ENCODE measurements at regions not wholly inside any gene's neighbourhood (a gene's known extent, or its start where the extent isn't known, plus 50 kb on each side); places are given as distances from the start of the nearest gene placed in this dataset.

DNA sequence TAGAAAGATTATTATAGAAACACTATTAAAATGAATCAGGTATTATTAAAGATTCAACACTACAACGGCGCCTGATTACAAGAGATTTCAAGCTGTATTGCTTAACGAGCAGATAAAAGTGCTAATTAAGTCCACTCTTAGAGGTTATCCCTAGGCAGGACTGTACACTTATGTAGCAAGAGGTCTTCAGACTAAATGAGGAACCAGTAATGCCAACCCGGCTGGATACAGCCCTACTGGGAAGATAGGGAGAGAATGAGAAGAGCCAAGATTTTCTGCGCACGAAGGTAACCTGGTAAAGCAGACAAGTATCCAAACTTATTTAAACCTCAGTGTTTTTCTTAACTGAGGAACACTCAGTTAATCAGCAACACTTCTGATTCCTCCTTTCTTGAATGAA is 115.7 kb upstream of the HIVEP3 start:
- no peak for DNase-seq (ENCODE audit: low read depth)

DNA sequence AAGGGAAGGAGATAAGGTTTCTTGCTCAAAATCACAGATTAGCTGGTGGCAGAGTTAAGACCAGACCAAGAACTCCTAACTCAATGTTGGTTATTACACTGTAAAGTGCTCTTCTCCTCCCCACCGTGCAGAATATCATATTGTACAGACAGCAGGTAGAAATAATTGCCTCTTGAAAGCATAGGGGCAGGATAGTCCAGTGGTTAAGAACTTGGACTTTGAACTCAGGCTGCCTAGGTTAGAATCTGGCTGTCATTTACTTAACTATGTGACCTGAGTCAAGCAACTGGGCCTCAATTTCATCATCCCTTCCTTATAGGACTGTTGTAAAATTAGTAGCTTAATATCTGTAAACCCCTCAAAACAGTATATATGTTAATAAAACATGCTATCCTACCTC is 114.9 kb upstream of the HIVEP3 start:
- no peak for DNase-seq (ENCODE audit: low read depth)

DNA sequence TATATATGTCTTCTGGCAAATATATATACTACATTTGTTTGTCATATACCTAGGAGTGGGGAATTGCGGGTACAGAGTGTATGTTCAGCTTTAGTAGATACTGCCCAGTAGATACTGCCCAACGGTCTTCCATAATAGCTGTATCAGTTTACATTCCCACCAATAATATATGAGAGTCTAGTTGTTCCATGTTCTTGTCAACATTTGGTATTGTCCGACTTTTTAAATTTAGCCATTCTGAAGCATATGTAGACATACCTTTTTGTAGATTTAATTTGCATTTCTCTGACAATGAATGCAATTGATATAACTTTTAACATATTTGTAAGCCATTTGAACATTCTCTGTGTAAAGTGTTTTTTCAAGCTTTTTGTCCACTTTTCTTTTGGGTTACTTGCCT is 99.0 kb upstream of the HIVEP3 start:
- DNase-seq (ENCODE audit: low read depth): no peak

DNA sequence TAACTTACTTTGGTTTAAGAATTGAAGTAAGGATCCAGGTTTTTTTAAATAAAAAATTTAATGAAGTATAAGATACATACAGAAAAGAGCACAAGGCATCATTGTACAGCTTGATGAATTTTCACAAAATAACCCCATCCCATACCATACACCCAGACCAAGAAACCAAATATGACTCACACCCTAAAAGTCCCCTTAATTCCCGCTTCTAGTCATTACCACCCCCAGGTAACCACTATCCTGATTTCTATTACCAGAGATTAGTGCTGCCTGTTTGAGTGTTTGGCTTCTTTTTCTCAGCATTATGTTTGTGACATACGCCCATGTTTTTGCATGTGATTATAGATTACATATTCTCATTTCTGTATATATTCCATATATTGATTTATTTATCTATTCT is 98.5 kb upstream of the HIVEP3 start:
- DNase-seq (ENCODE audit: low read depth): no peak

GRCh38 chr1:42014823-42015222 is 96.1 kb upstream of the HIVEP3 start:
- DNase-seq (ENCODE audit: low read depth): no peak

DNA sequence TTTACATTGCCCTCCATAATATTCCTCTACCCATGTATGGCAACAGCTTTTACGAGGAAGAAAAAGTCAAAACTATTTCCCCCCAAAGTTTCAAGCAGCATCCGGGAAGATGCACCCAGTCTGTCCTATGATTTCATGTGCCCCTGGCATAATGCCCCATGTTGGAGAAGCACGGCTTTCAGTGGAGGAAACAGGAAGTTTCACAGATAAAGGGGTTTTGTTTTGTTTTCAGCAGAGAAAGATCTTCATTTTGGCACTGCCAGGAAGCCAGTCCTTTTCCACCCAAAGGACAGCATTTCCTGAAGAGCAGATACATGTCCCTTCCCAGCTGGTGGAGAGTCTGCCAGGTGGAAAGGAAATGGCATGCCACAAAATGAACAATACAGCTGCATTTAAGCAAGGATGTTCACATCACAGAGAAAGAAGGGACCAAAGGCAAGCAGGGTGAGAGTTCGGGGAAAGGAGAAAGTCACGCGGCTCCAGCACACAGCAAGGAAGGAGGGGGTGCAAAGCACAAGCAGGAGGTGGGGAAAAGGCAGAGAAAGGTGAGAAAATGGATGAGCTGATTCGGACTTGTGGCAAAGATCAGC is 95.3 kb upstream of the HIVEP3 start:
- no peak for DNase-seq (ENCODE audit: low read depth)

GRCh38 chr1:42012852-42013251 is 94.1 kb upstream of the HIVEP3 start:
- no peak for DNase-seq (ENCODE audit: low read depth)

DNA sequence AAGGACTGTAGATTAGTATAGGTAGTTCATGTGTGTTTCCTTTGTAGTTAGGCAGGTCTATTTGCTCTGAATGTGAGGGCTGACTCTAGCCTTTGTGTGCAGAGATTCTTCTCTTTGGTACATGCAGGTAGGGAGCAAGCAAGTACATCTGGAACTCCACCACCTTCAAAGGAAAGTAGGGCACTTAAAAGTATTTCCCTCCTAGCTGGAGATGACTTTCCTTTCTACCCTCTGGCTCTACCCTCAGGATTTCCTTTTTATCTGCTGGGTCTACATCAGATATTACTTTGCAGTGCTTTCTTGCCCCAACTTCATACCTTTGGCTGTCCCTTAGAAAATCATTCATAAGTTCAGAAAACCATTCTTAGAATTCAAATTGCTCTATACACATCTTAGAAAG is 91.7 kb upstream of the HIVEP3 start:
- no peak for DNase-seq (ENCODE audit: low read depth)

- DNase-seq (ENCODE audit: low read depth): no peak
Measured at GRCh38 chr1:42008264-42008663, 89.5 kb upstream of the HIVEP3 start.

GRCh38 chr1:42006836-42007235 is 88.1 kb upstream of the HIVEP3 start:
- DNase-seq (ENCODE audit: low read depth): no peak

DNA sequence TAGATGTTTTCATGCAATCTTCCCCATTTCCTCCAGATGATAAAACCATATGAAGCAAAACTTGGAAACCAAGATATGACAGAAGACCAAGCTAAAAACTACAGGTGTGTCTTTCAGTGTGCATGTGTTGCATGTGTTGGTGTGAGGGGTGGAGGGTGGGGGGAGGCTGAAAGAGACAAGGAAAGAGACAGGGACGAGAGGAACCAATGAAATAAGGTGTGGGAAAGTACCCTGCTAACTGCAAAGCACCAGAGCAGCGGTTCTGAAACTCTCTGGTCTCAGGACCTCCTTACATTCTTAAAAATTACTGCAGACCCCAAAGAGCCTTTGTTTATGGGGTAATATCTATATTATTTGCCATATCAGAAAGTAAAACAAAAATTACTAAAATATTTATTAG is 87.4 kb upstream of the HIVEP3 start:
- DNase-seq (ENCODE audit: low read depth): no peak

DNA sequence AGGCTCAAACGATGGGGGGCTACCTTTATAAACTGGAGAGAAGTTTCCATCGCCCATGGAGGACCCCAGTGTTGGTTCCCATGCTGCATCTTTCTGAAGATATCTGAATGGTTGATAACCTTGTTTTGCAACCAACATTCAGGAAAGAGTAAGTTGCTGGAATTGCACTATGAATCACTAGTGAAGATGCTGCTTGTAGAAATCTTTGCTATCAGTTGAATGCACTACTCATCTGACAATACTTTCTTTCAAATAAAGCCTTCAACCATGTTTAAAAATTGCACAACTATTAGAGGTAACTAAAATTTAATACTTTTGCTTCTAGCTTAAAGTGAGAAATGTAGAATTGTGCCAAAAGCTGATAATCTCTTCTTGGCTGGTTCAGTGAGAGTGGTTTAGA is 86.8 kb upstream of the HIVEP3 start:
- no peak for DNase-seq (ENCODE audit: low read depth)

DNA sequence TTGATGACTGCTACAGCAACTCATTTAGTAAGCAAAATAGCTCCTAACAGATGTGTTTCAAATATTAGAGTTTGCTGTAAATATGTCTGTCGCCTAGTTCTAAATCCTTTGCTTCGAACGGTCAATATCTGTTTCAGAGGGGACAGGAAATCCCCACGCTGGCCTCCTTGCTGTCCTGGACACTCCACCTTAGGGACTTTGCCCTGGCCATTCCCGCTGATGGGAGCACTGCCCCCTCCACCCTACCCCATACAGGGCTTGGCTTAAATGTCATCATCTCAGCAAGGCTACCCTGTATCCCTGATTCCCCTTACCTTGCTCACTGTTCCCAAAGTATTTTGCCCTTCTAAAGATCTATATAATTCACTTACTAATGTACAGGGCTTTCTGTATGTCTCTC is 86.1 kb upstream of the HIVEP3 start:
- DNase-seq (ENCODE audit: low read depth): no peak

GRCh38 chr1:42004322-42004721 is 85.6 kb upstream of the HIVEP3 start:
- DNase-seq (ENCODE audit: low read depth): no peak

DNA sequence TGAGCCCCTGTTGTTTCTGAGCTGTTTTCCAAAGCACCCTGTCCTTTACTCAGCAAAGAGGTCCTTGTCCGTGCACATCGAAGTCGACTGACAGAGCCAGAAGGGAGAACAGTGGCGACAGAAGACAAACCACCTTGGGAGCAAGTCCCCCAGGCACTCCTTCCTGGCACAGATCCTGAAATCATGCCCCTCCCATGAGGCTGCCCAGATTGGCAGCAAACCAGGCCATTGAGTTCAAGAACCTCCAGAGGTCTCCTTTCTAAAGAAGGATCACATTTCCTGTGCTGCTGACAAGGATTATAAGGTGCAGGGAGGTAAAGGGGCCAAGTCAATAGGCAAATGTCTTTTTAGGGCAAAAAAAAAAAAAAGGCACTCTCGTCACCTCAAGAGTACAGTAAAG is 84.7 kb upstream of the HIVEP3 start:
- DNase-seq (ENCODE audit: low read depth): no peak

- no peak for DNase-seq (ENCODE audit: low read depth)
Measured at GRCh38 chr1:42002220-42002619, 83.5 kb upstream of the HIVEP3 start.

GRCh38 chr1:42000766-42001165 is 82.0 kb upstream of the HIVEP3 start:
- DNase-seq (ENCODE audit: low read depth): no peak

- no peak for DNase-seq (ENCODE audit: low read depth)
Measured at GRCh38 chr1:41999884-42000283, 81.2 kb upstream of the HIVEP3 start.

GRCh38 chr1:41998250-41998649 is 79.5 kb upstream of the HIVEP3 start:
- no peak for DNase-seq (ENCODE audit: low read depth)

- DNase-seq (ENCODE audit: low read depth): no peak
Measured at GRCh38 chr1:41997153-41997552, 78.4 kb upstream of the HIVEP3 start.

- DNase-seq (ENCODE audit: low read depth): no peak
Measured at GRCh38 chr1:41995441-41996130, 76.9 kb upstream of the HIVEP3 start.

DNA sequence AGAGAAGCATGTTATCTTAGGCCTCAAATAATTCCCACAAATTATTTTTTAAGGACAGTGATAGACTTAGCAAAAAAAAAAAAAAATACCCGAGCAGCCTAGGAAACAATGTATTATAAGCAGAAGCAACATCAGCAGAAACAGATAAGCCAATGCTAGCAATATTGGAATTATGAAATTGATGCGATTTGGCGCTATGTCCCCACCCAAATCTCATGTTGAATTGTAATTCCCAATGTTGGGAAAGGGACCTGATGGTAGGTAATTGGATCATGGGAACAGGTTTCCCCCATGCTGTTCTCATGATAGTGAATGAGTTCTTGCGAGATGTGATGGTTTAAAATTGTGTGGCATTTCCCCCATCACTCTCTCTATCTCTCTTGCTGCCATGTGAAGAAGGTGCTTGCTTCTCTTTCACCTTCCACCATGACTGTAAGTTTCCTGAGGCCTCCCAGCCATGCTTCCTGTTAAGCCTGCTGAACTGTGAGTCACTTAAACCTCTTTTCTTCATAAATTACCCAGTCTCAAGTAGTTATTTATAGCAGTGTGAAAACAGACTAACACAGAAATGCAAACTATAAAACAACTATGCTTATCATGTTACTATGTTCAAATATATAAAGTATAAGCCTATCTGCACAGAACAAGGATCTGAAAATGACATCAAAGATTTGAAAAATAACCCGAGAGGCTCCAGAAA is 75.6 kb upstream of the HIVEP3 start:
- no peak for DNase-seq (ENCODE audit: low read depth)

DNA sequence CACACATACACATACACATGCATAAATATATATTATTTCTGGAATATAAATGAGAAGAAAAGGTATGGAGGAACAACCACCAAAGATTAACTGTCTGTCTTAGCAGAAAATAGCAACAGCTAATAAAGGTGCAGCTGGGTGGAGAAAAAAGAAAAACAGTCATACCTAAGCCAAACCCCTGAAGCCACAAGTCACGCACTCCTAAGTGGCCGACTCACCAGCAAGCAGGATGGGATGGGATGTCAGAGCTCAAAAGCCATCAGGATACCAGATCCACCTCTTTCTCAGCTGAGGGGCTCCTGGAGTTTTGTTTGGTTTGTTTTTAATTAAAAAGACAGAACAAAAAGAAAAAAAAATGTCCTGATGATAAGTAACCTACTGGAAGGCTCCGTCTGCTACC is 64.7 kb upstream of the HIVEP3 start:
- DNase-seq (ENCODE audit: low read depth): no peak

DNA sequence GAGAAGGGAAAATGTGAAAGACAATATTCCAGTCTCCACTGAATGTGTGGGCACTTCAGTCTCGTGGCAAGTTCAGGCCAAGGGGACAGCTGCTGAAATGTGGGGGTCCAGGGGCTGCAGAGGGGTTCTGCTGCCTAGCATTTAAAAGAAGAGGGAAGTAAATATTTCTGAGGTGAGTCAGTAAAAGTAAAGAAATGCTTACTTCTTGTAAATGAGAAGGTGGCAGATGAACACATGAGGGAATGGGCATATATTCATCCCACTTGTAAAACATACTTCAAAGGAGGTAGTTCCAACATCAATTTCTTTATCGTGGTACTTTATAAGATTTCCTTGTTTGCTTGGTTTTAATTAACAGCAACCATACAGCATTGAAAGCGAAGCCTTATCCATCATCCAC is 63.1 kb upstream of the HIVEP3 start:
- no peak for DNase-seq (ENCODE audit: low read depth)

Measured in stimulated activated CD8-positive, alpha-beta memory T cell treated with anti-CD3 and anti-CD28 coated beads, Interleukin-15, amount 100 ng/mL, for 1 hour (primary cell).